ENCODE measurements at regions not wholly inside any gene's neighbourhood (a gene's known extent, or its start where the extent isn't known, plus 50 kb on each side); places are given as distances from the start of the nearest gene placed in this dataset.

DNA sequence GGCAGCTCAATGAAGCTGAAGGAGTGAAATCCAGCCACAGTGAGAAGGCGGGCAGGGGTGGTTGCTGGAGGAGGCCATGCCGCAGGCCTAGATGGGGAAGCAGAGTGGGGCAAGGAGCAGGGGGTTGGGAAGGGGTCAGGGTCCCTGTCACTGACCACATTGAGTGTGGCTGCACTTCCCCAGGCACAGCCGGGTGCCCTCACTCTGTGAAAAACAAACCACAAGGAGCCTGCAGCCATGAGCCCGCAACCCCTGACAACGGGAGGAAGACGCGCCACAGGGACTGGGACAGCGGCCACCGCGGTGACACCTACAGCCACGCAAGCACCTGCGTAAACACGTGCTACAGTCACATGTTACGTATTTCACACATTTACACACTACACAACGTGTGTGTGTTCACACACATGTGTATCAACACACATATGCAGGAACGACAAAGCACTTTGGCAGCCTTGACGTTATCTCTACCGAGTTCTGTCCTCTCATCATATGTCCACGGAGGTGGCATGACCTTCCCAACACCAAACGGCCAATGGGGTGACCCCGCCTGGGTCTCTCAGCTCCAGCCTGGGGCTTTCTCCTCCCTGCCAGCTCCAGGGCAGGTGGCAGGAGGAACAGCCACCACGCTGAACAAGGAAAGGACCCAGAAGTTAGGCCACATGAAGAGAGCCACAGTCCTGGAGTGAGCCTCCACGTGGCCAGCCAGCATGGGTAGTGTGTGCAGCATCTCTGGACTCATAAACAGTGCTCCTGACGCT lies 137.6 kb upstream of the RPS6KA2 start:
- no peak overlapping the region for H2AFZ ChIP-seq (ENCODE audit: insufficient read depth, low read depth, low read length, poor library complexity, severe bottlenecking)
- TF ChIP-seq, protein P1, sequence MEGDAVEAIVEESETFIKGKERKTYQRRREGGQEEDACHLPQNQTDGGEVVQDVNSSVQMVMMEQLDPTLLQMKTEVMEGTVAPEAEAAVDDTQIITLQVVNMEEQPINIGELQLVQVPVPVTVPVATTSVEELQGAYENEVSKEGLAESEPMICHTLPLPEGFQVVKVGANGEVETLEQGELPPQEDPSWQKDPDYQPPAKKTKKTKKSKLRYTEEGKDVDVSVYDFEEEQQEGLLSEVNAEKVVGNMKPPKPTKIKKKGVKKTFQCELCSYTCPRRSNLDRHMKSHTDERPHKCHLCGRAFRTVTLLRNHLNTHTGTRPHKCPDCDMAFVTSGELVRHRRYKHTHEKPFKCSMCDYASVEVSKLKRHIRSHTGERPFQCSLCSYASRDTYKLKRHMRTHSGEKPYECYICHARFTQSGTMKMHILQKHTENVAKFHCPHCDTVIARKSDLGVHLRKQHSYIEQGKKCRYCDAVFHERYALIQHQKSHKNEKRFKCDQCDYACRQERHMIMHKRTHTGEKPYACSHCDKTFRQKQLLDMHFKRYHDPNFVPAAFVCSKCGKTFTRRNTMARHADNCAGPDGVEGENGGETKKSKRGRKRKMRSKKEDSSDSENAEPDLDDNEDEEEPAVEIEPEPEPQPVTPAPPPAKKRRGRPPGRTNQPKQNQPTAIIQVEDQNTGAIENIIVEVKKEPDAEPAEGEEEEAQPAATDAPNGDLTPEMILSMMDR (IDR thresholded peaks at IDR 0.05): no peak
- H3K4me3 Mint-ChIP-seq: no peak overlapping the region
- no peak overlapping the region for H3K4me3 ChIP-seq (replicated peaks in 1 of 3; ENCODE audit: low read depth in 2 of 3, low read length in 3 of 3)
- H3K4me2 ChIP-seq (replicated peaks; ENCODE audit: extremely low read depth, low read length, poor library complexity, severe bottlenecking): no peak overlapping the region
- H3K79me2 ChIP-seq (ENCODE audit: insufficient read depth, low read length): no peaks in the 10 kb centered on the region
- DNase-seq: no peak
- H3K27me3 ChIP-seq (ENCODE audit: control insufficient read depth in 2 of 2, insufficient read depth in 2 of 2, low read length in 2 of 2): no peaks in the 10 kb centered on the region
- no peaks in the 10 kb centered on the region for H3K4me1 Mint-ChIP-seq
- WGBS (ENCODE audit: insufficient coverage): 78% methylated on average over 20 of the region's 24 CpGs
- no peaks in the 10 kb centered on the region for H4K20me1 ChIP-seq (ENCODE audit: insufficient read depth, low read length)
- no peaks in the 10 kb centered on the region for H3K9me3 ChIP-seq (replicated peaks in 1 of 2; ENCODE audit: control insufficient read depth in 1 of 2, insufficient read depth in 1 of 2, low read length in 2 of 2)
- H3K27ac ChIP-seq (ENCODE audit: low read depth in 1 of 2, low read length in 2 of 2): no peak overlapping the region
- intact Hi-C loops (cut with micrococcal nuclease): no loop called here
- no peak overlapping the region for H3K9ac ChIP-seq (ENCODE audit: insufficient read depth, low read length, poor library complexity, severe bottlenecking)
- H3K36me3 ChIP-seq (replicated peaks in 1 of 2; ENCODE audit: control insufficient read depth in 1 of 2, insufficient read depth in 2 of 2, low read length in 2 of 2): no peaks in the 10 kb centered on the region
- no peaks in the 10 kb centered on the region for H3K36me3 Mint-ChIP-seq
- H3K9me3 Mint-ChIP-seq: peaks cover 0 to 3% (median 0%) of the 10 kb centered on the region in 7 donors
- no peaks in the 10 kb centered on the region for H3K4me1 ChIP-seq (ENCODE audit: control insufficient read depth in 1 of 2, insufficient read depth in 2 of 2, low read length in 2 of 2)
- H3K27me3 Mint-ChIP-seq (ENCODE audit: low read depth in 3 of 3): peaks cover 0 to 2% (median 0%) of the 10 kb centered on the region in 3 donors
- H3K27ac Mint-ChIP-seq: no peak overlapping the region

GRCh38 chr6:166763606-166764472 lies 136.8 kb upstream of the RPS6KA2 start:
- 93% methylated on average over 33 of the region's 37 CpGs for WGBS (ENCODE audit: insufficient coverage)
- no peak overlapping the region for H3K4me2 ChIP-seq (replicated peaks; ENCODE audit: extremely low read depth, low read length, poor library complexity, severe bottlenecking)
- no peaks in the 10 kb centered on the region for H3K4me1 ChIP-seq (ENCODE audit: control insufficient read depth in 1 of 2, insufficient read depth in 2 of 2, low read length in 2 of 2)
- H3K9me3 ChIP-seq (replicated peaks in 1 of 2; ENCODE audit: control insufficient read depth in 1 of 2, insufficient read depth in 1 of 2, low read length in 2 of 2): no peaks in the 10 kb centered on the region
- TF ChIP-seq, protein P1 (IDR thresholded peaks at IDR 0.05): no peak
- H3K9ac ChIP-seq (ENCODE audit: insufficient read depth, low read length, poor library complexity, severe bottlenecking): no peak overlapping the region
- no peak overlapping the region for H2AFZ ChIP-seq (ENCODE audit: insufficient read depth, low read depth, low read length, poor library complexity, severe bottlenecking)
- no peaks in the 10 kb centered on the region for H3K36me3 ChIP-seq (replicated peaks in 1 of 2; ENCODE audit: control insufficient read depth in 1 of 2, insufficient read depth in 2 of 2, low read length in 2 of 2)
- H3K9me3 Mint-ChIP-seq: peaks cover 0 to 3% (median 0%) of the 10 kb centered on the region in 7 donors
- no peaks in the 10 kb centered on the region for H3K79me2 ChIP-seq (ENCODE audit: insufficient read depth, low read length)
- peak overlapping the region in 1 of 7 donors; percentile 12 for H3K27ac Mint-ChIP-seq
- H3K4me3 ChIP-seq (replicated peaks in 1 of 3; ENCODE audit: low read depth in 2 of 3, low read length in 3 of 3): no peak overlapping the region
- DNase-seq: no peak
- H3K36me3 Mint-ChIP-seq: no peaks in the 10 kb centered on the region
- no peak overlapping the region for H3K27ac ChIP-seq (ENCODE audit: low read depth in 1 of 2, low read length in 2 of 2)
- H4K20me1 ChIP-seq (ENCODE audit: insufficient read depth, low read length): no peaks in the 10 kb centered on the region
- no peak overlapping the region for H3K4me3 Mint-ChIP-seq
- no peaks in the 10 kb centered on the region for H3K27me3 ChIP-seq (ENCODE audit: control insufficient read depth in 2 of 2, insufficient read depth in 2 of 2, low read length in 2 of 2)
- H3K27me3 Mint-ChIP-seq (ENCODE audit: low read depth in 3 of 3): peaks cover 0 to 5% (median 2%) of the 10 kb centered on the region in 3 donors
- intact Hi-C loops (cut with micrococcal nuclease): no loop called here
- no peaks in the 10 kb centered on the region for H3K4me1 Mint-ChIP-seq
